ENCODE measurements at regions not wholly inside any gene's neighbourhood (a gene's known extent, or its start where the extent isn't known, plus 50 kb on each side); places are given as distances from the start of the nearest gene placed in this dataset.

DNA sequence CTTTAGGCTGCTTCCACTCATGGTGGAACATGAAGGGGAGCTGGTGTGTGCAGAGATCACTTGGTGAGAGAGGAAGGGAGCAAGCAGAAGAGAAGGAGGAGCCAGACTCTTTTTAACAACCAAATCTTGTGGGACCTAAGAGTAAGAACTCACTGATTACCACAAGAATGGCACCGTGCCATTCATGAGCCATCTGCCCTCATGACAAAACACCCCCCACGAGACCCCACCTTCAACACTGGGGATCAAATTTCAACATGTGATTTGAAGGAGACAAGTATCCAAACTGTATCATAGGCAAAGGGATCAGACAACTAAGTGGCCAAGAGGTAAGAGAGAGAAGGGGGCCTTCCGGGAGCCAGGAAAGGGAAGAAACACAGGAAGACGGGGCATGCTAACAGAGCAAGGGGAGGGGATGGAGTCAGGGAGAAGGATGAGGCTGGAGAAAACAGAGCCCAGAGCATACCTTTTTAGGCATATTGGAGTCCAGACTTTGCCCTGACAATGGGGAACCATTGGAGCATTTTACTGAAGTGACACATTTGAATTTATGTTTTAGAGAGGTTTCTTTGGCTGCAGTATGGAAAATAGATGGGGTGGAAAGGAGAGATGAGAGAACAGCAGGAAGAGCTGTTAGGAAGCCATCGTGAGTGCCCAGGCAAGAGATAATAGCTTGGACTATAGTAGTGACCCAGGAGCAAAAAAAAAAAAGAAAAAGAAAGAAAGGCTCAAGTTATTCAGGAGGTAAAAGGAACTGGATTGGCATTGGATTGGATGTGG is 204.4 kb upstream of the NUDT4 start:
- Histone ChIP-seq H3K27ac (ENCODE audit: low read depth, low read length) (no peak overlapping the region), H3K4me2 (ENCODE audit: insufficient read depth in 1 of 2, low read depth in 2 of 2, low read length in 2 of 2) (peak overlapping the region in 1 of 2 experiments; percentile 18; a peak in 1 of 4 replicates)
- POLR2A ChIA-PET (ENCODE audit: partially characterized antibody), result no interaction called here
- TF ChIP-seq TAF7 (optimal IDR thresholded peaks at IDR 0.05; ENCODE audit: borderline replicate concordance, low read depth, low read length), result no peak
- no peak for TF ChIP-seq SIRT6 (IDR thresholded peaks at IDR 0.05; ENCODE audit: low read length)
- no peak for TF ChIP-seq RNF2 (IDR thresholded peaks at IDR 0.05; ENCODE audit: borderline replicate concordance, low read depth, low read length, missing control alignments, poor library complexity, severe bottlenecking)
- TF ChIP-seq PHF8 (conservative IDR thresholded peaks at IDR 0.05; ENCODE audit: low read depth, low read length), result no peak
- TF ChIP-seq, protein P1, sequence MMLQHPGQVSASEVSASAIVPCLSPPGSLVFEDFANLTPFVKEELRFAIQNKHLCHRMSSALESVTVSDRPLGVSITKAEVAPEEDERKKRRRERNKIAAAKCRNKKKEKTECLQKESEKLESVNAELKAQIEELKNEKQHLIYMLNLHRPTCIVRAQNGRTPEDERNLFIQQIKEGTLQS (IDR thresholded peaks at IDR 0.05; ENCODE audit: insufficient read depth, low read depth, low read length), result no peak
- no peak for TF ChIP-seq SUZ12 (IDR thresholded peaks at IDR 0.05; ENCODE audit: low read length)
- TF ChIP-seq, protein P2, sequence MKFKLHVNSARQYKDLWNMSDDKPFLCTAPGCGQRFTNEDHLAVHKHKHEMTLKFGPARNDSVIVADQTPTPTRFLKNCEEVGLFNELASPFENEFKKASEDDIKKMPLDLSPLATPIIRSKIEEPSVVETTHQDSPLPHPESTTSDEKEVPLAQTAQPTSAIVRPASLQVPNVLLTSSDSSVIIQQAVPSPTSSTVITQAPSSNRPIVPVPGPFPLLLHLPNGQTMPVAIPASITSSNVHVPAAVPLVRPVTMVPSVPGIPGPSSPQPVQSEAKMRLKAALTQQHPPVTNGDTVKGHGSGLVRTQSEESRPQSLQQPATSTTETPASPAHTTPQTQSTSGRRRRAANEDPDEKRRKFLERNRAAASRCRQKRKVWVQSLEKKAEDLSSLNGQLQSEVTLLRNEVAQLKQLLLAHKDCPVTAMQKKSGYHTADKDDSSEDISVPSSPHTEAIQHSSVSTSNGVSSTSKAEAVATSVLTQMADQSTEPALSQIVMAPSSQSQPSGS (IDR thresholded peaks at IDR 0.05; ENCODE audit: low read length), result no peak
- TF ChIP-seq RBBP5 (IDR thresholded peaks at IDR 0.05; ENCODE audit: borderline replicate concordance, low read depth, low read length), result no peak
- TF ChIP-seq KDM4A (IDR thresholded peaks at IDR 0.05; ENCODE audit: low read depth, low read length, severe bottlenecking), result no peak

More for the DNA sequence above, 204.4 kb upstream of the NUDT4 start:
- Histone ChIP-seq H4K5ac (ENCODE audit: insufficient read length, low read depth, low read length) (no peak overlapping the region), H3K79me2 (ENCODE audit: control insufficient read depth in 1 of 2, insufficient read depth in 2 of 2, low read length in 2 of 2) (no peaks in the 10 kb centered on the region), H4K20me1 (replicated peaks in 1 of 2; ENCODE audit: control insufficient read depth in 1 of 2, insufficient read depth in 2 of 2, low read length in 2 of 2) (peaks cover 0 to 2% of the 10 kb centered on the region in 2 experiments), H2BK5ac (ENCODE audit: low read depth, low read length) (no peak overlapping the region), H2BK20ac (ENCODE audit: low read length) (no peak overlapping the region), H3K14ac (ENCODE audit: insufficient read length) (no peak overlapping the region), H3K56ac (replicated peaks; ENCODE audit: insufficient read length, low read depth, low read length) (no peak overlapping the region), H2AFZ (ENCODE audit: low read length) (no peak overlapping the region), H3K23ac (ENCODE audit: insufficient read length) (no peak overlapping the region), H3K27me3 (replicated peaks in 1 of 4; ENCODE audit: control insufficient read depth in 3 of 4, extremely low read depth in 1 of 4, insufficient read depth in 3 of 4, low read length in 3 of 4) (peaks cover 0 to 4% (median 1%) of the 10 kb centered on the region in 4 experiments; a peak in 4 of 7 replicates), H3K9me3 (ENCODE audit: insufficient read depth in 2 of 2, low read depth in 1 of 2, low read length in 1 of 2) (0 out of 4 replicates have a peak, but pooled peaks cover 0 to 2% of the 10 kb centered on the region in 2 experiments), H3K4me3 (ENCODE audit: extremely low read depth in 1 of 4, insufficient read depth in 2 of 4, low read depth in 3 of 4, low read length in 4 of 4) (no peak overlapping the region), H3K18ac (ENCODE audit: extremely low read depth, low read length) (no peak overlapping the region), H3K9ac (replicated peaks in 1 of 4; ENCODE audit: extremely low read depth in 1 of 4, low read depth in 3 of 4, low read length in 3 of 4) (no peak overlapping the region), H2BK12ac (ENCODE audit: low read depth, low read length) (no peak overlapping the region), H4K8ac (ENCODE audit: extremely low read depth, insufficient read depth, low read length) (no peak overlapping the region), H2BK120ac (replicated peaks; ENCODE audit: low read depth, low read length) (no peak overlapping the region), H3K79me1 (ENCODE audit: low read depth, low read length) (no peaks in the 10 kb centered on the region), H4K91ac (replicated peaks; ENCODE audit: insufficient read length, low read length) (no peak overlapping the region), H2AK5ac (ENCODE audit: low read depth, low read length) (no peak overlapping the region), H3K4me1 (replicated peaks in 1 of 4; ENCODE audit: control insufficient read depth in 3 of 4, insufficient read depth in 4 of 4, low read length in 3 of 4) (no peaks in the 10 kb centered on the region), H3K4ac (replicated peaks; ENCODE audit: insufficient read length, low read depth, low read length) (no peak overlapping the region), H3K23me2 (ENCODE audit: low read depth, low read length) (no peaks in the 10 kb centered on the region), H3K36me3 (ENCODE audit: control insufficient read depth in 2 of 4, insufficient read depth in 4 of 4, low read length in 3 of 4) (no peaks in the 10 kb centered on the region), H2BK15ac (ENCODE audit: low read length) (no peak overlapping the region)
- CTCF ChIA-PET (ENCODE audit: partially characterized antibody), result interaction anchor here (0.6 to 0.9 kb wide), 2 partner anchors 15 to 55 kb away, joined by 3 read pairs; no protein-coding TSS in a partner anchor
- WGBS, 2 experiments (ENCODE audit: extremely low coverage in 1 of 2, insufficient coverage in 1 of 2, insufficient read length in 1 of 2, insufficient replicate concordance in 2 of 2, low coverage in 1 of 2, low lambda C conversion rate in 2 of 2, missing lambda C conversion rate in 1 of 2), result 80% methylated on average over 5 of the region's 5 CpGs; no CpG with 5 or more reads in 1 of the 2 experiments
- no peak for FAIRE-seq
- no peak for DNase-seq (ENCODE audit: low read depth in 1 of 2, low spot score in 2 of 2)

All from H1 (cell line).